HG03378 (cell line): ENCODE measurements at regions not wholly inside any gene's neighbourhood (a gene's known extent, or its start where the extent isn't known, plus 50 kb on each side); places are given as distances from the start of the nearest gene placed in this dataset.
"Not testable (repeated sequence)": the region's sequence is repeated elsewhere in the genome, so short reads cannot be mapped to it uniquely, and the experiment has no call there.

ENCODE experiments used
- ATAC-seq: cut with Tn5 transposase; IDR thresholded peaks from one replicate; pipeline ENCODE4 v1.9.1; 2021; ENCODE audit warnings: mild to moderate bottlenecking, moderate library complexity; ENCODE audit not compliant: unreplicated experiment

GRCh38 chr5:152606776-152607364, 201.8 kb upstream of the NMUR2 start:
- no peak for ATAC-seq

GRCh38 chr5:152607401-152608160, 202.5 kb upstream of the NMUR2 start:
- ATAC-seq: no peak

GRCh38 chr5:152608458-152608857, 203.4 kb upstream of the NMUR2 start:
- ATAC-seq: no peak

- no peak for ATAC-seq
Measured at GRCh38 chr5:152619756-152620155, 214.7 kb upstream of the NMUR2 start.

- ATAC-seq: no peak
Measured at GRCh38 chr5:152622628-152623027, 217.5 kb upstream of the NMUR2 start.

- no peak for ATAC-seq
Measured at GRCh38 chr5:152623951-152624350, 218.9 kb upstream of the NMUR2 start.

GRCh38 chr5:152625696-152626095, 220.6 kb upstream of the NMUR2 start:
- ATAC-seq: no peak

GRCh38 chr5:152631221-152631620, 226.1 kb upstream of the NMUR2 start:
- no peak for ATAC-seq

GRCh38 chr5:152632360-152632759, 227.3 kb upstream of the NMUR2 start:
- no peak for ATAC-seq

GRCh38 chr5:152634586-152634985, 229.5 kb upstream of the NMUR2 start:
- ATAC-seq: no peak

GRCh38 chr5:152638996-152639552, 234.0 kb upstream of the NMUR2 start:
- no peak for ATAC-seq

GRCh38 chr5:152641970-152642805, 237.1 kb upstream of the NMUR2 start:
- ATAC-seq: no peak

- ATAC-seq: no peak
Measured at GRCh38 chr5:152642880-152643279, 237.8 kb upstream of the NMUR2 start.

- no peak for ATAC-seq
Measured at GRCh38 chr5:152644029-152644728, 239.1 kb upstream of the NMUR2 start.

- no peak for ATAC-seq
Measured at GRCh38 chr5:152649609-152650008, 244.5 kb upstream of the NMUR2 start.

GRCh38 chr5:152650413-152650812, 245.3 kb upstream of the NMUR2 start:
- no peak for ATAC-seq

GRCh38 chr5:152659470-152659869, 254.4 kb upstream of the NMUR2 start:
- ATAC-seq: not testable (repeated sequence)

- ATAC-seq: no peak
Measured at GRCh38 chr5:152673601-152674000, 268.5 kb upstream of the NMUR2 start.

- no peak for ATAC-seq
Measured at GRCh38 chr5:152674403-152674802, 269.3 kb upstream of the NMUR2 start.

- no peak for ATAC-seq
Measured at GRCh38 chr5:152676196-152676595, 271.1 kb upstream of the NMUR2 start.

GRCh38 chr5:152683205-152683604, 278.1 kb upstream of the NMUR2 start:
- ATAC-seq: no peak
